SK-N-SH treated with all-trans-retinoic acid at 6 μM for 48 hours (cell line): ENCODE measurements at regions not wholly inside any gene's neighbourhood (a gene's known extent, or its start where the extent isn't known, plus 50 kb on each side); places are given as distances from the start of the nearest gene placed in this dataset.

Source experiments
- ATAC-seq: fragments of 200-7000 bp; cut with Tn5 transposase; 3 replicates; pipeline ENCODE4 v1.9.1; 2020; ENCODE audit warnings: mild to moderate bottlenecking, moderate library complexity
- ARNTL ChIP-seq: fragments of 450-650 bp; formaldehyde crosslinking; IDR thresholded peaks from 2 replicates; pipeline ENCODE4 v1.5.0; 2020; ENCODE audit warnings: low read depth, mild to moderate bottlenecking, moderate library complexity, borderline replicate concordance
- BACH2 ChIP-seq: fragments of 250-450 bp; sonication (Bioruptor Pico); IDR thresholded peaks from 2 replicates; pipeline ENCODE4 v1.9.0; 2021; ENCODE audit warnings: mild to moderate bottlenecking, borderline replicate concordance
- CSDC2 ChIP-seq: fragments of 250-450 bp; sonication (Bioruptor Pico); IDR thresholded peaks from 2 replicates; pipeline ENCODE4 v1.5.0; 2020; ENCODE audit warnings: mild to moderate bottlenecking, moderate library complexity
- ESRRG ChIP-seq: fragments of 250-450 bp; sonication (Bioruptor Pico); IDR thresholded peaks from 2 replicates; pipeline ENCODE4 v1.6.1; 2021; ENCODE audit warnings: mild to moderate bottlenecking
- ISL1 ChIP-seq: fragments of 250-450 bp; sonication (Bioruptor Pico); IDR thresholded peaks from 2 replicates; pipeline ENCODE4 v2.1.2; 2022; ENCODE audit warnings: mild to moderate bottlenecking, moderate library complexity
- OSR1 ChIP-seq: fragments of 250-450 bp; sonication (Bioruptor Pico); IDR thresholded peaks from 2 replicates; pipeline ENCODE4 v1.8.0; 2022; ENCODE audit warnings: moderate library complexity, mild to moderate bottlenecking, inconsistent platforms
- PPARA ChIP-seq: fragments of 250-450 bp; sonication (Bioruptor Pico); IDR thresholded peaks from 2 replicates; pipeline ENCODE4 v1.5.0; 2020; ENCODE audit warnings: mild to moderate bottlenecking, borderline replicate concordance
- TCF4 ChIP-seq: fragments of 250-450 bp; sonication (Bioruptor Pico); IDR thresholded peaks from 2 replicates; pipeline ENCODE4 v1.8.0; 2021; ENCODE audit warnings: mild to moderate bottlenecking, moderate library complexity, borderline replicate concordance
- TOX ChIP-seq: fragments of 250-450 bp; sonication (Bioruptor Pico); IDR thresholded peaks from 2 replicates; pipeline ENCODE4 v1.8.0; 2021; ENCODE audit warnings: mild to moderate bottlenecking, moderate library complexity, borderline replicate concordance
- ZFP3 ChIP-seq: fragments of 250-450 bp; sonication (Bioruptor Pico); IDR thresholded peaks from 2 replicates; pipeline ENCODE4 v1.5.0; 2020; ENCODE audit warnings: mild to moderate bottlenecking, moderate library complexity
- ZFP30 ChIP-seq: fragments of 450-650 bp; formaldehyde crosslinking; IDR thresholded peaks from 2 replicates; pipeline ENCODE4 v1.5.0; 2022; ENCODE audit warnings: mild to moderate bottlenecking, moderate library complexity
- ZNF70 ChIP-seq: fragments of 450-650 bp; formaldehyde crosslinking; IDR thresholded peaks from 2 replicates; pipeline ENCODE4 v1.5.0; 2020; ENCODE audit warnings: mild to moderate bottlenecking, moderate library complexity
- ZNF8 ChIP-seq: fragments of 450-650 bp; formaldehyde crosslinking; IDR thresholded peaks from 2 replicates; pipeline ENCODE4 v1.5.0; 2020; ENCODE audit warnings: mild to moderate bottlenecking, moderate library complexity
- TF ChIP-seq, protein P1 (sequence below): fragments of 250-450 bp; sonication (Bioruptor Pico); IDR thresholded peaks from 2 replicates; pipeline ENCODE4 v1.5.1; 2021; ENCODE audit warnings: mild to moderate bottlenecking, moderate library complexity
- TF ChIP-seq, protein P2 (sequence below): fragments of 250-450 bp; sonication (Bioruptor Pico); IDR thresholded peaks from 2 replicates; pipeline ENCODE4 v1.8.0; 2021; ENCODE audit warnings: low read depth, mild to moderate bottlenecking, moderate library complexity, borderline replicate concordance
- TF ChIP-seq, protein P3 (sequence below): fragments of 250-450 bp; sonication (Bioruptor Pico); IDR thresholded peaks from 2 replicates; pipeline ENCODE4 v1.5.0; 2020; ENCODE audit warnings: mild to moderate bottlenecking, moderate library complexity
- TF ChIP-seq, protein P4 (sequence below): fragments of 250-450 bp; sonication (Bioruptor Pico); IDR thresholded peaks from 2 replicates; pipeline ENCODE4 v1.5.1; 2020; ENCODE audit warnings: low read depth, mild to moderate bottlenecking, moderate library complexity

DNA sequence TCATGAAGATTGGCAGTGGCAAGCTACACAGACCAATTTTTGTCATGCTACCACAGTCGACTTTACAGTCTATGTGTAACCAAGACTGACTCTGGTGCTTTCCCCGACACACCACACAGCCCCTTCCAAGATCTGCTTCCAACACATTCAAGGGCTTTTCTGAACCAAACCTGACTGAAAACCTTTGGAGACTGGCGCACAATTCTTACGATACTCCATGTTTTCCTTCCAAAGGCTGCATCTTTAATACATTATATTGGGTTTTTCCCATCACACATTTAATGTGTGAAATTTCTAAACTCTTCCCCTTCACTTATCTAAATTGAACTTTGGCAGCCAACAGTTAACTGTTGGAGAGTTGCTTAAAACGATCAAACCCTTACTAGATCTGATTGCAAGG is 127.7 kb upstream of the SOX5 start:
- TF ChIP-seq CSDC2 (no peak), ZNF8 (CRISPR knock-in tag) (no peak), OSR1 (no peak), TOX (CRISPR knock-in tag) (no peak), ZFP30 (CRISPR knock-in tag) (no peak), ISL1 (no peak), ARNTL (no peak), ZNF70 (CRISPR knock-in tag) (no peak)
- TF ChIP-seq, protein P1, sequence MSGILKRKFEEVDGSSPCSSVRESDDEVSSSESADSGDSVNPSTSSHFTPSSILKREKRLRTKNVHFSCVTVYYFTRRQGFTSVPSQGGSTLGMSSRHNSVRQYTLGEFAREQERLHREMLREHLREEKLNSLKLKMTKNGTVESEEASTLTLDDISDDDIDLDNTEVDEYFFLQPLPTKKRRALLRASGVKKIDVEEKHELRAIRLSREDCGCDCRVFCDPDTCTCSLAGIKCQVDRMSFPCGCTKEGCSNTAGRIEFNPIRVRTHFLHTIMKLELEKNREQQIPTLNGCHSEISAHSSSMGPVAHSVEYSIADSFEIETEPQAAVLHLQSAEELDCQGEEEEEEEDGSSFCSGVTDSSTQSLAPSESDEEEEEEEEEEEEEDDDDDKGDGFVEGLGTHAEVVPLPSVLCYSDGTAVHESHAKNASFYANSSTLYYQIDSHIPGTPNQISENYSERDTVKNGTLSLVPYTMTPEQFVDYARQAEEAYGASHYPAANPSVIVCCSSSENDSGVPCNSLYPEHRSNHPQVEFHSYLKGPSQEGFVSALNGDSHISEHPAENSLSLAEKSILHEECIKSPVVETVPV (CRISPR knock-in tag): no peak
- TF ChIP-seq, protein P2, sequence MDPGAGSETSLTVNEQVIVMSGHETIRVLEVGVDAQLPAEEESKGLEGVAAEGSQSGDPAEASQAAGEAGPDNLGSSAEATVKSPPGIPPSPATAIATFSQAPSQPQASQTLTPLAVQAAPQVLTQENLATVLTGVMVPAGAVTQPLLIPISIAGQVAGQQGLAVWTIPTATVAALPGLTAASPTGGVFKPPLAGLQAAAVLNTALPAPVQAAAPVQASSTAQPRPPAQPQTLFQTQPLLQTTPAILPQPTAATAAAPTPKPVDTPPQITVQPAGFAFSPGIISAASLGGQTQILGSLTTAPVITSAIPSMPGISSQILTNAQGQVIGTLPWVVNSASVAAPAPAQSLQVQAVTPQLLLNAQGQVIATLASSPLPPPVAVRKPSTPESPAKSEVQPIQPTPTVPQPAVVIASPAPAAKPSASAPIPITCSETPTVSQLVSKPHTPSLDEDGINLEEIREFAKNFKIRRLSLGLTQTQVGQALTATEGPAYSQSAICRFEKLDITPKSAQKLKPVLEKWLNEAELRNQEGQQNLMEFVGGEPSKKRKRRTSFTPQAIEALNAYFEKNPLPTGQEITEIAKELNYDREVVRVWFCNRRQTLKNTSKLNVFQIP (CRISPR knock-in tag): no peak
- TF ChIP-seq, all 23 proteins: peak for 0
- ATAC-seq: no peak

DNA sequence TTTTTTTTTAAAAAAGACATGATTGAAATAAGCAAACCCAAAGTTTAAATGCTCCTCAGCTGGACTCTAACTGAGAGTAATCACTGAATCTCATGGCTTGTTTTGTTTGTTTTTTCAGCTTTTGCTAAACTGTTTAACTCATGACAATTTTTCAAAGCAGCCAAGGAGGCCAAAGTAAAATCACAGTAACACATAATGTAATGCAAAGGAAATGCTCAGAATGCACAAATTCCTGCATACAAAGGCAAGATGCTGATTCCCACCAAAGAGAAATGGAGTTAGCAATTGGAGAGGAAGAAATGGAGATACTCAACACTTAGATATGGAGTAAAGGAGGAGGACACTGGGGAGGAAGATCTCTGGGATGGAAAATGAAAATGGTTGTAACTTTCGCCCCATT is 126.2 kb upstream of the SOX5 start:
- ATAC-seq: no peak
- TF ChIP-seq TOX (CRISPR knock-in tag) (no peak), ZNF70 (CRISPR knock-in tag) (no peak), ESRRG (CRISPR knock-in tag) (no peak), PPARA (CRISPR knock-in tag) (no peak), ZFP3 (CRISPR knock-in tag) (no peak), OSR1 (no peak), BACH2 (no peak), TCF4 (CRISPR knock-in tag) (no peak), ZFP30 (CRISPR knock-in tag) (no peak), CSDC2 (no peak)
- TF ChIP-seq, protein P2 (CRISPR knock-in tag): no peak
- TF ChIP-seq, protein P3, sequence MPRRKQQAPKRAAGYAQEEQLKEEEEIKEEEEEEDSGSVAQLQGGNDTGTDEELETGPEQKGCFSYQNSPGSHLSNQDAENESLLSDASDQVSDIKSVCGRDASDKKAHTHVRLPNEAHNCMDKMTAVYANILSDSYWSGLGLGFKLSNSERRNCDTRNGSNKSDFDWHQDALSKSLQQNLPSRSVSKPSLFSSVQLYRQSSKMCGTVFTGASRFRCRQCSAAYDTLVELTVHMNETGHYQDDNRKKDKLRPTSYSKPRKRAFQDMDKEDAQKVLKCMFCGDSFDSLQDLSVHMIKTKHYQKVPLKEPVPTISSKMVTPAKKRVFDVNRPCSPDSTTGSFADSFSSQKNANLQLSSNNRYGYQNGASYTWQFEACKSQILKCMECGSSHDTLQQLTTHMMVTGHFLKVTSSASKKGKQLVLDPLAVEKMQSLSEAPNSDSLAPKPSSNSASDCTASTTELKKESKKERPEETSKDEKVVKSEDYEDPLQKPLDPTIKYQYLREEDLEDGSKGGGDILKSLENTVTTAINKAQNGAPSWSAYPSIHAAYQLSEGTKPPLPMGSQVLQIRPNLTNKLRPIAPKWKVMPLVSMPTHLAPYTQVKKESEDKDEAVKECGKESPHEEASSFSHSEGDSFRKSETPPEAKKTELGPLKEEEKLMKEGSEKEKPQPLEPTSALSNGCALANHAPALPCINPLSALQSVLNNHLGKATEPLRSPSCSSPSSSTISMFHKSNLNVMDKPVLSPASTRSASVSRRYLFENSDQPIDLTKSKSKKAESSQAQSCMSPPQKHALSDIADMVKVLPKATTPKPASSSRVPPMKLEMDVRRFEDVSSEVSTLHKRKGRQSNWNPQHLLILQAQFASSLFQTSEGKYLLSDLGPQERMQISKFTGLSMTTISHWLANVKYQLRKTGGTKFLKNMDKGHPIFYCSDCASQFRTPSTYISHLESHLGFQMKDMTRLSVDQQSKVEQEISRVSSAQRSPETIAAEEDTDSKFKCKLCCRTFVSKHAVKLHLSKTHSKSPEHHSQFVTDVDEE (CRISPR knock-in tag): no peak
- TF ChIP-seq, protein P4, sequence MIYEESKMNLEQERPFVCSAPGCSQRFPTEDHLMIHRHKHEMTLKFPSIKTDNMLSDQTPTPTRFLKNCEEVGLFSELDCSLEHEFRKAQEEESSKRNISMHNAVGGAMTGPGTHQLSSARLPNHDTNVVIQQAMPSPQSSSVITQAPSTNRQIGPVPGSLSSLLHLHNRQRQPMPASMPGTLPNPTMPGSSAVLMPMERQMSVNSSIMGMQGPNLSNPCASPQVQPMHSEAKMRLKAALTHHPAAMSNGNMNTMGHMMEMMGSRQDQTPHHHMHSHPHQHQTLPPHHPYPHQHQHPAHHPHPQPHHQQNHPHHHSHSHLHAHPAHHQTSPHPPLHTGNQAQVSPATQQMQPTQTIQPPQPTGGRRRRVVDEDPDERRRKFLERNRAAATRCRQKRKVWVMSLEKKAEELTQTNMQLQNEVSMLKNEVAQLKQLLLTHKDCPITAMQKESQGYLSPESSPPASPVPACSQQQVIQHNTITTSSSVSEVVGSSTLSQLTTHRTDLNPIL (CRISPR knock-in tag): no peak
- TF ChIP-seq, all 23 proteins: peak for 0

DNA sequence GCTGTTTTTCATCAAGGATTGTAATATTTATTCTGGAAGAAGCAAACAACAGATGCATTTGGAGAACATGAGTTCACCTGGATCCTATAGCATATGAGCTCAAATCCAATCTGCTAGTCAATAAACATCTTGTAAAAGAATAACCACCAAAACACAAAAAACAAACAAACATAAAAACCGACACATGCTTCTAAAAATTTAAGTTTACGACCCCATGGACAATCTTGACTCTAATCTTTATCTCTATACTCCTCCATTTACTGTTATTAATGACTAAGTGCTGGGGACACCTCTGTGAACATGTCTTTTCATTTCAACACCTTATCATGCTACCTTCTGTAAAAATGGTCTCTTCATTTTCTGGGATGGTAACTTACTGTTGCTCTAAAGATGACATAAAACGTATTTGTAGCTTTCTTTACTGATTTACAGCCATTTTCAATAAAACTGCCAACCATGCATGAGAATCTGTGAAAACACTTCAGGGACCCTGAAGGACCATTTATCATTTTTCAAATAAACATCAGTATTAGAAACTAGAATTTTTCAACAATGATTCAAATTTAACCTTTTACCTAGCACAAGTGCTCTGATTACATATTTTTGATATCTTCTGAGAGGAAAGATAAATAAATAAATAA is 123.8 kb upstream of the SOX5 start:
- no peak for ATAC-seq

More for the DNA sequence above, 123.8 kb upstream of the SOX5 start:
- no peak for TF ChIP-seq BACH2
- TF ChIP-seq, protein P3 (CRISPR knock-in tag): no peak
